ENCODE measurements at regions not wholly inside any gene's neighbourhood (a gene's known extent, or its start where the extent isn't known, plus 50 kb on each side); places are given as distances from the start of the nearest gene placed in this dataset.
A peak's percentile ranks its signal among the peaks of the same experiment; 100 is the strongest.

DNA sequence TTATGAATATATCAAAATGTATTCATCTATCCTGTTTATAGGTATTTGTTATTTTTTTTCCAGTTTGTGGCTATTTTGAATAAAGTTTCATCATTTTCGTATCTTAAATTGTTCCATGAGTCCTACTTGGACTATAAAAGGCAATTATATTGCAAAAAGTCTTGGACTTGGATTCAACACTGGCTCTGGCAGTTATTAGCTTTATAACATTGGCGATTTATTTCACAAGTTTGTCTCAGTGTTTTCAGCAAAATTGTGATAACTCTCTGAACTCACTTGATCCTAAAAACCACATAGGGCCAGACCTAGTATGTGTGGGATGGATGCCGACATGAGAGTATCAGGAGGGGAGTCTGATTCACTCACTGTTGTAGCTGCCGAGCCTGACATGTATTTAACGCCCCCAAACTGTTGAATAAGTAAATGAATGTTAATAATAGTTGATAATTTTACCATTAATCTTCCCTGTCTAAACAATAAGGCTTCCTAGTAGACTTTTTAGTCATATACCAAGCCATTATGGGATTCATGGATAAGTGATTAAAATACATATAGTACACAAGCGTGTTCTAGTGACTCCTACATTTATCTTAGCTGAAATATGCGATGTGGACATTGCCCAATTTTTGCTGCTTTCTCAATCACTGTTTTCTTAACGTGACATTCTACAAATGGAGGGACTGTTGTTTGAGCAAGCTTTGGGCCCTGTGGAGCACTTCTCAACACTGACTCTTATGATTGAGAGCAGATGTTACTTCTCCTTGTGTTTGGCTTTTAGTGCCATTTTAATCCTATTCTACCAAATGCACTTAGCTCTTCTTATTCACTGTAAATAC is 907.6 kb downstream of the EPHA4 start:
- Mint-ChIP-seq H3K27me3 (peaks cover under 1% of the 10 kb centered on the region), H3K4me3 (no peak overlapping the region), H3K27ac (no peak overlapping the region), H3K9me3 (peaks cover 3 to 8% (median 4%) of the 10 kb centered on the region in 3 donors), H3K4me1 (peaks cover 0 to 1% (median 0%) of the 10 kb centered on the region in 3 donors), H3K36me3 (no peaks in the 10 kb centered on the region)

DNA sequence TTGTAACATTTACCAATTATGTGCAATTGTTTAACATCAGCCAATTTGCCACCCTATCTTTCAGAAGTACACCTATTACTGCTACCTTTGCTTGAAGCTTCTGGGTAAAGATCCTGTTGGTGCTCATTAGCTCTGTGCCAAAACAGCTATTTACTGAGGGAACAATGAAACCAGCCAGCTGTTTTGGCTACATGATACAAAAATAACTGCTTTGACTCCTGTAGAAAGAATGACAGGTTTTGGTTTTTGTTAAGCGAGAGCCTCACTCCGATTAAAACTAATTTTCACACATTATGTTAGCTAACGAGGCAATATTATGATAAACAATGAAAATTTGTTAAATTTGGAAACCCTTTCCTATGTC is 907.0 kb downstream of the EPHA4 start:
- Mint-ChIP-seq H3K9me3 (peaks cover 3 to 10% (median 6%) of the 10 kb centered on the region in 3 donors), H3K27ac (no peak overlapping the region), H3K27me3 (peaks cover 3% of the 10 kb centered on the region), H3K4me1 (peaks cover 0 to 2% (median 0%) of the 10 kb centered on the region in 3 donors), H3K36me3 (no peaks in the 10 kb centered on the region), H3K4me3 (no peak overlapping the region)

DNA sequence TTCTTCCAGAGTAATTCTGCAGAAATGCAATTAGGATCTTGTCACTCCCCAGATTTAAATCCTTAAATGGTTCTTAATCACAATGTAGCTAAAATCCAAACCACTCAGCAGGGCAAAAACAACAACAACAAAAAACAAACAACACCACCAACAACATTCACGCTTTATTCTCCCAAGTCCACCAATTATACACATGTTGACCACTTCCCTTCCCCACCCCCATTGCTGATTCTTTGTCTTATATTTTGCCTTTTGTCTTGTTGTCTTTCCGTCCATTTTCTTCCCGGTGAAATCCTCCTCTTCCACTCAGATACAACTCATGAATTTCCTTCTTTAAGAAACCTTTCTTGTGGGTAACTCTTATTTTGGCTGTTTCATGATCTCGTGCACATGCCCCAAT is 902.8 kb downstream of the EPHA4 start:
- H3K27me3 Mint-ChIP-seq = peaks cover 3% of the 10 kb centered on the region
- H3K4me3 Mint-ChIP-seq = no peak overlapping the region
- peaks cover 0 to 2% (median 0%) of the 10 kb centered on the region in 3 donors for H3K4me1 Mint-ChIP-seq
- H3K27ac Mint-ChIP-seq = no peak overlapping the region
- H3K36me3 Mint-ChIP-seq = no peaks in the 10 kb centered on the region
- peaks cover 3 to 6% (median 6%) of the 10 kb centered on the region in 3 donors for H3K9me3 Mint-ChIP-seq

DNA sequence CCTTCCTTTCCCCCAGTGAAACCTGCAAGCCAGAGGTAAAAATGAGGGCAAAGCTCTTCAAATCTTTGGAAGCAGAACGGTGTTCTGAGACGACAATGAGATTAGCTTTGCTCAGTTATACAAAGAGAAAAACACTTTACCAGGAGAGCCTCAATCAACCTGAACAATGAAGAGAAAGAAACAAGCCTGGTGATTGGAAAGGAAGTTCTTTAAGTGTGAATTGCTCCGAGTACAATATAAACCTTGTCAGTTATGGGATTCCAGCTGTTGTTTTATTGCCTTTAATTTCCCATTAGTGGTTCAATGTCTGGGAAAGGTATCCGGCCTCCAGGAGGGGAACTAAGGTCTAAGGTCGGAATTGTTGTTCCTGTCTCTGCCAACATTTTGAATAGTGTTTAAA is 901.6 kb downstream of the EPHA4 start:
- no peaks in the 10 kb centered on the region for H3K36me3 Mint-ChIP-seq
- H3K4me3 Mint-ChIP-seq = no peak overlapping the region
- peaks cover 3% of the 10 kb centered on the region for H3K27me3 Mint-ChIP-seq
- no peak overlapping the region for H3K27ac Mint-ChIP-seq
- H3K9me3 Mint-ChIP-seq = peaks cover 3 to 6% (median 6%) of the 10 kb centered on the region in 3 donors
- H3K4me1 Mint-ChIP-seq = peaks cover 0 to 2% (median 0%) of the 10 kb centered on the region in 3 donors

DNA sequence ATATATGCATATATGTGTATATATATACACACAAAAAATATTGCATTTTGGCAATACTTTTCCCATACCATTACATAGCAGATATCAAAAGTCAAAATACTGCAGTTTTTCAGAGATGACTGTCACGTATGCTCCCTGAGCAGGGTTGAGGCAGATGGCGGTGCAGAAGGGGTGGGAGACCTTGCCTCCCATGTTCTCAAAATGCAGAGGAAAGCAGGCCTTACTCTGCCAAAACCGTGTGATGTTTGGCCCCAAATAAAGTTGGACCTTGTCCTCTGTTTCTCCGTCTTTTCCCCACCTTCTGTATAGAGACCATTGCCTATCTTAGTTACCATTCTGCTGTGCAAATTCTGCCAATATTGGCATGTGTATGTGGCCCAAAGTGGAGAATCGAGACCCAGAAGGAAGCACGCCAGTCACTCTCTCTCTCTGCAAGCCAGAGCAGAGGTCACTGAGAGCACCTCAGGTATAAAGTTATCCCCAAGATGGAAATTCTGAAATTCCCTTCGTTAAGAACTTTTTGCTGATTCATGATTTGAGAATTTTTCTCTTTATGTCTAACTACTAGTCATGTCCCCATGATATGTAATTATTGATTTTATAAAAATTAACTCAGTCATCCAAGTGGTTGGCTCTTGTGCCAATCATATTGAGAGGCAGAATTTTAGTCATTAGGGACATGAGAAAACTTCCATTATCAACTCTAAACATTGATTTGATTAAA is 898.8 kb downstream of the EPHA4 start:
- Mint-ChIP-seq H3K36me3 (no peaks in the 10 kb centered on the region), H3K9me3 (peaks cover 2 to 6% (median 6%) of the 10 kb centered on the region in 3 donors), H3K4me3 (no peak overlapping the region), H3K27me3 (peaks cover 3% of the 10 kb centered on the region), H3K27ac (no peak overlapping the region), H3K4me1 (peaks cover 0 to 2% (median 0%) of the 10 kb centered on the region in 3 donors)

DNA sequence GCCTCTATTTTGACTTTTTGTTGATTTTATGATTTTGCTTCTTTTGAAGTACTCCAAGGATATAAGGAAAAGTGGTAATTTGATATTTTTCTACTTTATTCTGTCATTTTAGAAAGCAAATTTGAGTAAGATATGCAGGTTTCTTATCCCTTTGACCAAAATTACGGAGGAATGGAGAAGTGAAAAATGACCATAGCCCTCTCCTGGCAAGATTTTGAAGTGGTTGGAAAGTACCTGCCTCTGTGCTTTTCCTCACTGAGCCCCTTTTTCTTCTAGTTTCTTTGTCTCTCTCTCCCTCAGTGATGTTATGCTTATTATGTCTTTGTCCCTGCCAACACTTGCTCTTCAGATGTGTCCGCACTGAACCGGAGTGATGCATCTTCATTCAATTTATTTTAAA is 898.1 kb downstream of the EPHA4 start:
- Mint-ChIP-seq H3K4me1 (peaks cover 0 to 2% (median 0%) of the 10 kb centered on the region in 3 donors), H3K36me3 (no peaks in the 10 kb centered on the region), H3K27me3 (peaks cover 3% of the 10 kb centered on the region), H3K27ac (no peak overlapping the region), H3K4me3 (no peak overlapping the region), H3K9me3 (peaks cover 0 to 6% (median 6%) of the 10 kb centered on the region in 3 donors)

DNA sequence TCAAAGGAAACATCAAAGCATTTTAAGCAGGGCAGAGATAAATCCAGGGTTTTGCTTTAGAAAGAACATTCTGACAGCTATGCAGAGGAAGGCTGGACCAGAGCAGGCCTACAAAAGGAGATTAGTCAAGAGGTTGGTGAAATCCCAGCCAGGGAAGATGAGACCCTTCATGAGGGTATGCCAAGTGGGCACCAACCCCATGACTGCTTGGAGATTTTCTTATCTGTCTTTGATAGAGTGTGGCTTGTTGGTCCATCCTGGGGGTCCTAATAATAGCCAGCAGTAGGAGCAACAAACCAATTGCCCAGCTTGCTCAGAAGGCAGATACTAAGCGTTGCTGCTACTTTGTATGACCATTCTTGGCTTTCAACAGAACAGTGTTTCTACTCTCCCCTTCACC is 895.4 kb downstream of the EPHA4 start:
- H3K36me3 Mint-ChIP-seq = no peaks in the 10 kb centered on the region
- H3K27me3 Mint-ChIP-seq = no peaks in the 10 kb centered on the region
- H3K4me3 Mint-ChIP-seq = no peak overlapping the region
- no peak overlapping the region for H3K27ac Mint-ChIP-seq
- H3K4me1 Mint-ChIP-seq = no peaks in the 10 kb centered on the region
- no peaks in the 10 kb centered on the region for H3K9me3 Mint-ChIP-seq

DNA sequence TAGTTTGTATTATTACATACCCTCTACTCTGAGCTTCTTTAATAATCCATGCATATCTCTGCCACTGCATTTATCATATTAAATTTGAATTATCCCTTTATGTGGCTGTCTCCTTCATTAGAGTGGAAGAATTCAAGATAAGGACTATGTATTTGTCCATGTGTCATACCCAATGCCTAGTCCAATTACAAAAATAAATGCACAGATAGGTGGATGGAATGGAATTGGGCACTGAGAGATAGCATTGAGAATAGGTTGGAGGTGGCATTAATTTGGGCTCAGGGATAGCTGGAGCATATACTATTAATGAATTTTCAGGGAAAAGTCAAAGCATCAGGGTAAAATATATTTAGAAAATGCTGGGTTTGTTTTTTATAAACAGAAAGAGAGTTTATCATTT is 893.2 kb downstream of the EPHA4 start:
- Mint-ChIP-seq H3K27me3 (no peaks in the 10 kb centered on the region), H3K4me1 (peaks cover 0 to 6% (median 6%) of the 10 kb centered on the region in 3 donors), H3K36me3 (no peaks in the 10 kb centered on the region), H3K27ac (no peak overlapping the region), H3K9me3 (no peaks in the 10 kb centered on the region), H3K4me3 (no peak overlapping the region)

DNA sequence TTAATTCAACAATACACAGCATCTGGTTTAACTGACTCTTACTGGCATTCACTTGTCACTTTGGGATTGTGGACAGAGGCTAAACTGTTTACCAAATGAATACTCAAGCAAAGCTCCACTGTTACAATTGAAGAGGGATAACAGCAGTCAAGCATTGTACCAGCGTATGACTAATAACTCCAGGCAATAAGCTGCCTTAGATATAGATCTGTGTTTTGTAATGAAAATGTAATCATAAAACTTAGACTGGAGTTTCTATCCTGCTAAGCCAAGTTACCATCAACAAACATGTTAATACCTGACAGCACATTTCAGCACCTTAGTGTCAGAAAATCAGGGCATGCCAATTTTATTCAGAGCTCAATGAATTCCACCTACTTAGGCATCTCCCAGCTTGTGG is 889.5 kb downstream of the EPHA4 start:
- peaks cover 3% of the 10 kb centered on the region for H3K27me3 Mint-ChIP-seq

DNA sequence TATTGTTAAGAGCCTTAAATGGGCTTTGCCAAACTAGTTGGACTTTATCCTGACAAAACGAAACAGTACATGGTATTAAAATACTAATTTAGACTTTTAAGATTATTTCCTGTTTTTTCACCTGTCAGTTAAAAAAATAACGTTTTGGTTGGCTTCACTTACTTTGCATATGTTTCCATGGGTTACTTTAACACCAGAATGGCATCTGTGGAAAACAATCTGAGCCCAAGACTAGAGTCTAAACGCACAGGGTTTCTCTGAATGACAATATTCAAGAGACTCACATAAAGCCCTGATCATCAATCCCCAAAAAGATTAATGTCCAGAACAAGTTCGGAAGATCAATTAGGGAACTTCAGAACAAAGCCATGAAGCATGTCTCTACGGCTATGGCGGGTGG is 888.0 kb downstream of the EPHA4 start:
- Mint-ChIP-seq H3K9me3 (no peaks in the 10 kb centered on the region), H3K4me1 (peaks cover 12 to 20% (median 14%) of the 10 kb centered on the region in 3 donors), H3K27ac (peak overlapping the region in 2 of 3 donors; percentile 8 to 9), H3K27me3 (peaks cover 3% of the 10 kb centered on the region), H3K4me3 (peak overlapping the region in 2 of 4 donors; percentile 58 to 66), H3K36me3 (no peaks in the 10 kb centered on the region)

More for the DNA sequence above, 889.5 kb downstream of the EPHA4 start:
- H3K36me3 Mint-ChIP-seq = no peaks in the 10 kb centered on the region
- peaks cover 12 to 20% (median 14%) of the 10 kb centered on the region in 3 donors for H3K4me1 Mint-ChIP-seq
- H3K4me3 Mint-ChIP-seq = no peak overlapping the region
- H3K27ac Mint-ChIP-seq = no peak overlapping the region
- H3K9me3 Mint-ChIP-seq = no peaks in the 10 kb centered on the region

DNA sequence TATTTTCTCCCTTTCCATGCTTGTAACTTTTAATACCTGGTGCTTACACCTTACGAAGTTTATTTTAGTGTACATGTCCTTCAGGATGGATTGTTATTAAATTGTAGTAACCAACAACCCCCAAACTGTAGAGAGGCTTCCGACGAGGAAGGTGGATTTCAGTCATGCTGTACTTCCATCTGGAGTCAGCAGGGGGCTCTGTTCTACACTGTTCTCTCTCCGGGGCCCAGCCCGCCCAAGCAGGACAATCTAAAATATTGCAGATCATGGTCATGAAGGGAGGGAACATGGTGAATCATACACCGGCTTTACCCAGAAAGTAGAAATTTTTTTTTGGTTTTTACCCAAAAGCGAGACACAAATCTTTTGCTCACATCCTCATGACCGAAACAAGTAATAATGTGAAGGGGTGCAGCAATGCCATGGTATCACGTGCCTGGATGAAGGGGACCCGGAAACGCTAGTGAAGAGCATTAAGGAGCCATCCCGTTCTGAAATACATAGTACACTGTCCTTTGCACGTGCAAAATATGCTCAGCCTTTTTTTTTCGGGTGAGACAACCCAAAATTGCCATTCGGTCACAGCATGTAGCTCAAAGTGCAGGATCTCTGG is 884.8 kb downstream of the EPHA4 start:
- Mint-ChIP-seq H3K4me1 (peaks cover 14 to 20% (median 14%) of the 10 kb centered on the region in 3 donors), H3K36me3 (peaks cover 2% of the 10 kb centered on the region), H3K27ac (peak overlapping the region in 2 of 3 donors; percentile 4 to 53), H3K4me3 (no peak overlapping the region), H3K9me3 (no peaks in the 10 kb centered on the region), H3K27me3 (peaks cover 3% of the 10 kb centered on the region)

DNA sequence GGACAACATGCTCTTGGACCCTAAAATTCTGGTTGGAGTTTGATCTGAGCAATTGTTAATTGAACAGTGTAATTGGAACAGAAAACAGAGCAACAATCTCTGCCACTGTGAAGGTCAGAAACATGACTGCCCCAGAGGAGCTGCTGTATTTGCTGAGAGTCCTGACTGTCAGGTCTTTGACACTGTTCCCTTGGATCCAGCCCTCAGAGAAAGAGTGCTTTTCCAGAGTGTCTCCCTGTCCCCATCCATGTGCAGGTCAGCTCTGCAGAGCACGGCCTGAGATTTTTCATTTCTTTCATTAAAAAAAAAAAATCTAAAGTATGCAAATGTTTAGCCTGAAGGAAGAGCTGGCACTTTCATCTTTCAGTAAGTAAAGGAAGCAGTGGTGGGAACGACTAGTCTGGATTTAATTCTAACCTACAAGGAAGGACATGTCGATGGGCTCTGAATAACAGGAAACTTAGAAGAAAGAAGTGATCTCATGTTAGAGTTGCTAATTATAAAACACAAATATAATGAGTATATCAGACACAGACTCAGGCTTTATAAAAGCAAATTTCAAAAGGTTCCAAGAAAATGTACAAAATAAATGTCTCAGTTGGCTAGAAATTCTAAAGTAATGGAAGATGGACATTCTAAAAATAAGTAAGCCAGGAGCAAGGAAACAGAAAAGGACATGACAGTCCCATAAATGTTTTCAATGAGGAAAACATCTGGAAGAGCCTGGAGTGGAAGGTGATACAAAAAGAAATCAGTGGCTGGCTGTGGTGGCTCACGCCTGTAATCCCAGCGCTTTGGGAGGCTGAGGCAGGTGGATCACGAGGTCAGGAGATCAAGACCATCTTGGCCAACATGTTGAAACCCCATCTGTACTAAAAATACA is 876.5 kb downstream of the EPHA4 start:
- Mint-ChIP-seq H3K27me3 (peaks cover 4% of the 10 kb centered on the region), H3K4me1 (peaks cover 0 to 2% (median 0%) of the 10 kb centered on the region in 3 donors), H3K4me3 (no peak overlapping the region), H3K36me3 (peaks cover 2% of the 10 kb centered on the region), H3K9me3 (peaks cover 0 to under 1% (median under 1%) of the 10 kb centered on the region in 3 donors), H3K27ac (no peak overlapping the region)

DNA sequence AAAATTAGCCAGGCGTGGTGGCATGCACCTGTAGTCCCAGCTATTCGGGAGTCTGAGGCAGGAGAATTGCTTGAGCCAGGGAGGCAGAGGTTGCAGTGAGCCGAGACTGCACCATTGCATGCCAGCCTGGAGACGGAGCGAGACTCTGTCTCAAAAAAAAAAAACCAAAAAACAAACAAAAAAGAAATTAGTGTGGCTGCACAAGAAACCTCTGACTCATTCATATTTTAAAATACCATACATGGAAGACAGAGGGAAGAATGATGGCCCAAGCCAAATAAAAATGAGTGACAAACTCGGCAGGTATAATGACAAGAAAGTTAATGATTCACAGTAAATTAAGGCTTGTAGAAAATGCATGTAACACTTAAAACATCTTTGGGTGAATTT is 875.8 kb downstream of the EPHA4 start:
- Mint-ChIP-seq H3K4me3 (no peak overlapping the region), H3K27ac (no peak overlapping the region), H3K27me3 (peaks cover 4% of the 10 kb centered on the region), H3K4me1 (no peaks in the 10 kb centered on the region), H3K9me3 (peaks cover 0 to 7% (median 4%) of the 10 kb centered on the region in 3 donors), H3K36me3 (no peaks in the 10 kb centered on the region)

DNA sequence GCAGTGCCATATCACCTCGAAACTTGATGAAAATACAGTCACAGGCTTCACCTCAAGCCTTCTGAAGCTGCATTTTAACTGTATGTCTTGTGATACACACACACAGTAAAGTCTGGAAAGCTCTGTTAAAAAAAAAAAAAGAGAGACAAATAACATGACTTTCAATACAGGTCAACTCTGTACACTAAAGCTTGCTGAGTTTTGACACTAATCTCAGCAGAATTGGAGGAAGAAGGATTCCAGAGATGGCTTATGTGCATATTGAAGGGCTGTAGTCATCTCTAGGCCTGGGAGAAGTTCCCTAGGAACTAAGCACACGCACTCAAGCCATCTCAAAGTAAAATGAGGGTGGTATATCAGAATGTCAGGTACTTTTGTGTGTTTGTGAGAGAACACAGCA is 875.1 kb downstream of the EPHA4 start:
- Mint-ChIP-seq H3K27ac (no peak overlapping the region), H3K27me3 (peaks cover 4% of the 10 kb centered on the region), H3K4me3 (no peak overlapping the region), H3K4me1 (no peaks in the 10 kb centered on the region), H3K36me3 (no peaks in the 10 kb centered on the region), H3K9me3 (peaks cover 0 to 12% (median 5%) of the 10 kb centered on the region in 3 donors)
